GM11168 (cell line): ENCODE measurements at regions not wholly inside any gene's neighbourhood (a gene's known extent, or its start where the extent isn't known, plus 50 kb on each side); places are given as distances from the start of the nearest gene placed in this dataset.
"Not testable (repeated sequence)": the region's sequence is repeated elsewhere in the genome, so short reads cannot be mapped to it uniquely, and the experiment has no call there.

Source experiments
- in situ Hi-C: fragments of 300-500 bp; cut with MboI; formaldehyde crosslinking; loops from one replicate; pipeline ENCODE4 v1.12.0; 2022; ENCODE audit warnings: low sequenced_read_pairs; ENCODE audit not compliant: unreplicated experiment

GRCh38 chr20:43838703-43839060 is 76.0 kb upstream of the TOX2 start:
- in situ Hi-C loops: no loop called here

GRCh38 chr20:43837856-43838702 is 76.6 kb upstream of the TOX2 start:
- in situ Hi-C loops: no loop called here

GRCh38 chr20:43836790-43837189 is 77.9 kb upstream of the TOX2 start:
- in situ Hi-C loops: no loop called here

- in situ Hi-C loops: no loop called here
Observed at GRCh38 chr20:43835944-43836508, 78.6 kb upstream of the TOX2 start.

- in situ Hi-C loops: no loop called here
Observed at GRCh38 chr20:43833511-43834395, 80.9 kb upstream of the TOX2 start.

GRCh38 chr20:43832961-43833360 is 81.7 kb upstream of the TOX2 start:
- in situ Hi-C loops: no loop called here

GRCh38 chr20:43832096-43832816 is 82.4 kb upstream of the TOX2 start:
- in situ Hi-C loops: no loop called here

GRCh38 chr20:43831481-43832065 is 83.1 kb upstream of the TOX2 start:
- in situ Hi-C loops: no loop called here

GRCh38 chr20:43830883-43831282 is 83.8 kb upstream of the TOX2 start:
- in situ Hi-C loops: no loop called here

- in situ Hi-C loops: no loop called here
Observed at GRCh38 chr20:43829951-43830690, 84.5 kb upstream of the TOX2 start.

- in situ Hi-C loops: no loop called here
Observed at GRCh38 chr20:43827940-43828562, 86.6 kb upstream of the TOX2 start.

- in situ Hi-C loops: not testable (repeated sequence)
Observed at GRCh38 chr20:43826943-43827342, 87.7 kb upstream of the TOX2 start.

GRCh38 chr20:43825581-43825980 is 89.1 kb upstream of the TOX2 start:
- in situ Hi-C loops: no loop called here

GRCh38 chr20:43825051-43825402 is 89.6 kb upstream of the TOX2 start:
- in situ Hi-C loops: no loop called here

GRCh38 chr20:43824309-43825050 is 90.2 kb upstream of the TOX2 start:
- in situ Hi-C loops: no loop called here

- in situ Hi-C loops: no loop called here
Observed at GRCh38 chr20:43821795-43822194, 92.9 kb upstream of the TOX2 start.

GRCh38 chr20:43820731-43821330 is 93.8 kb upstream of the TOX2 start:
- in situ Hi-C loops: no loop called here

GRCh38 chr20:43812216-43812615 is 85.4 kb upstream of the GTSF1L start:
- in situ Hi-C loops: no loop called here
